K562 (cell line): ENCODE measurements at regions not wholly inside any gene's neighbourhood (a gene's known extent, or its start where the extent isn't known, plus 50 kb on each side); places are given as distances from the start of the nearest gene placed in this dataset.

Experiments
- ATAC-seq: fragments of 200-7000 bp; cut with Tn5 transposase; 3 replicates; pipeline ENCODE4 v1.9.1; 2020; ENCODE audit warnings: moderate library complexity
- BruUV-seq: library from RNA; stranded (reverse); fragments of 400-500 nt; replicated peaks from 2 replicates; lab custom pipeline; 2021; lab: Mats Ljungman, UMichigan
- CTCF ChIA-PET: fragments of 300-600 bp; formaldehyde crosslinking; extraction: SDS; loops from one replicate; lab custom pipeline; 2021; ENCODE audit warnings: low intra/inter-chr PET ratio; lab: Yijun Ruan, JAX
- POLR2A ChIA-PET: fragments of 300-600, 350-650 bp; sonication (Branson Sonifier 250); formaldehyde crosslinking; extraction: SDS; loops from one replicate; lab custom pipeline; 2021; ENCODE audit warnings: antibody characterized with exemption, inconsistent platforms; lab: Yijun Ruan, JAX
- DNase-seq, 4 experiments: peaks; one replicate each; pipeline versions ENCODE4 v3.0.0 to v3.0.0-alpha.2; 2011 to 2018; ENCODE audit warnings: low spot score in 3 of 4, mixed read lengths in 3 of 4; ENCODE audit errors: extremely low read depth in 1 of 4
- FAIRE-seq: peaks from 2 replicates; lab custom pipeline; 2011; peaks lifted over from hg19 to GRCh38; lab: Jason Lieb, UNC
- H2AFZ ChIP-seq: 2 replicates; pipeline ENCODE4 v1.6.0; 2011; ENCODE audit warnings: low read depth, low read length, control low read depth, inconsistent platforms
- H3K27ac ChIP-seq: fragments of 200-600 bp; 3 replicates; pipeline ENCODE4 v1.8.0; 2011; ENCODE audit warnings: low read depth, mild to moderate bottlenecking, control low read depth, inconsistent platforms, low read length, moderate library complexity, mixed read lengths; ENCODE audit errors: extremely low read depth
- H3K27me3 ChIP-seq, 2 experiments: fragments of 300-600 bp in 1 of 2; 2 replicates in 1 of 2; 3 replicates in 1 of 2; pipeline versions ENCODE4 v1.6.0 to v1.8.0; 2011; ENCODE audit warnings: inconsistent platforms in 2 of 2, low read length in 2 of 2, mild to moderate bottlenecking in 1 of 2, mixed read lengths in 1 of 2, moderate library complexity in 1 of 2; ENCODE audit not compliant: control insufficient read depth in 2 of 2, insufficient read depth in 2 of 2
- H3K36me3 ChIP-seq: fragments of 300-600 bp; 3 replicates; pipeline ENCODE4 v1.8.0; 2011; ENCODE audit warnings: mild to moderate bottlenecking, low read length, inconsistent platforms; ENCODE audit not compliant: control insufficient read depth, insufficient read depth
- H3K4me1 ChIP-seq, 2 experiments: fragments of 200-600 bp in 1 of 2; replicated peaks in 1 of 2; 2 replicates in 1 of 2; 3 replicates in 1 of 2; pipeline versions ENCODE4 v1.5.1 to v1.8.0; 2011; ENCODE audit warnings: inconsistent platforms in 2 of 2, low read length in 2 of 2, mild to moderate bottlenecking in 1 of 2, mixed read lengths in 1 of 2, moderate library complexity in 1 of 2; ENCODE audit not compliant: control insufficient read depth in 2 of 2, insufficient read depth in 2 of 2
- H3K4me2 ChIP-seq: 2 replicates; pipeline ENCODE4 v1.6.1; 2011; ENCODE audit warnings: low read length, control low read depth, inconsistent platforms, mixed read lengths; ENCODE audit not compliant: insufficient read depth
- H3K4me3 ChIP-seq: fragments of 200-600 bp; sonication (generic), shearing (Covaris generic); 2 replicates; pipeline ENCODE4 v1.5.1; 2016; ENCODE audit warnings: control low read depth, inconsistent platforms
- H3K79me2 ChIP-seq: fragments of 200-600 bp; 3 replicates; pipeline ENCODE4 v1.8.0; 2011; ENCODE audit warnings: low read length, inconsistent platforms; ENCODE audit not compliant: control insufficient read depth, insufficient read depth
- H3K9ac ChIP-seq, 2 experiments: 2 replicates each; pipeline versions ENCODE4 v1.6.0 to v1.6.1; 2011; ENCODE audit warnings: low read depth in 2 of 2, low read length in 2 of 2, control low read depth in 1 of 2, inconsistent platforms in 1 of 2, mild to moderate bottlenecking in 1 of 2, mixed read lengths in 1 of 2; ENCODE audit not compliant: insufficient read depth in 1 of 2
- H3K9me1 ChIP-seq: one replicate; pipeline ENCODE4 v1.6.0; 2011; ENCODE audit warnings: inconsistent platforms, mild to moderate bottlenecking, low read length, moderate library complexity; ENCODE audit not compliant: control insufficient read depth, insufficient read depth
- H3K9me3 ChIP-seq: replicated peaks from 2 replicates; pipeline ENCODE4 v1.5.1; 2011; ENCODE audit warnings: low read depth, low read length, inconsistent platforms; ENCODE audit not compliant: control insufficient read depth, insufficient read depth
- H4K20me1 ChIP-seq: replicated peaks from 2 replicates; pipeline ENCODE4 v1.6.1; 2011; ENCODE audit warnings: low read length, inconsistent platforms, mixed read lengths; ENCODE audit not compliant: control insufficient read depth, insufficient read depth
- BHLHE40 ChIP-seq: IDR thresholded peaks from 2 replicates; pipeline ENCODE4 v1.6.1; 2011; ENCODE audit warnings: low read length, improper control_type of control experiment
- CHD2 ChIP-seq: IDR thresholded peaks from 2 replicates; pipeline ENCODE4 v1.6.1; 2011; ENCODE audit warnings: low read depth, low read length
- ELK3 ChIP-seq: fragments of 450-650 bp; formaldehyde crosslinking; IDR thresholded peaks from 2 replicates; pipeline ENCODE4 v1.4.0; 2020; ENCODE audit warnings: mild to moderate bottlenecking
- RBFOX2 ChIP-seq: fragments of 200-400 bp; formaldehyde crosslinking; IDR thresholded peaks from 2 replicates; pipeline ENCODE4 v1.6.1; 2017; ENCODE audit warnings: low read depth, mild to moderate bottlenecking, low read length, moderate library complexity
- TEAD2 ChIP-seq: fragments of 450-650 bp; IDR thresholded peaks from 2 replicates; pipeline ENCODE4 v1.6.1; 2016; ENCODE audit warnings: missing genetic modification characterization, control low read depth, missing compliant biosample characterization
- ZNF146 ChIP-seq: IDR thresholded peaks from one replicate; pipeline ENCODE4 v1.6.1; 2018; ENCODE audit warnings: missing compliant biosample characterization; ENCODE audit not compliant: unreplicated experiment
- ZNF589 ChIP-seq: fragments of 200-800 bp; sonication (Bioruptor generic); IDR thresholded peaks from 2 replicates; pipeline ENCODE4 v1.6.1; 2016; ENCODE audit warnings: low read depth, missing genetic modification characterization, missing compliant biosample characterization
- WGBS: fragments of 100-300 bp; shearing (Covaris generic); methylation state at CpG from one replicate; pipeline ENCODE4 v1.1.6; 2016; ENCODE audit warnings: low coverage, mixed read lengths; ENCODE audit not compliant: insufficient coverage; ENCODE audit errors: missing lambda C conversion rate; 5-methylcytosine and 5-hydroxymethylcytosine counted together
- in situ Hi-C: fragments of 300-500 bp; cut with MboI; formaldehyde crosslinking; loops from 4 replicates; pipeline ENCODE4 v1.15.0; 2018; ENCODE audit warnings: inconsistent platforms, mixed read lengths
- intact Hi-C: fragments of 100-400 bp; cut with micrococcal nuclease; formaldehyde crosslinking; loops from 2 replicates; pipeline ENCODE4 v1.14.2; 2022

- no peak overlapping the region for H3K4me2 ChIP-seq
- H3K79me2 ChIP-seq, result no peaks in the 10 kb centered on the region
- H4K20me1 ChIP-seq, result no peaks in the 10 kb centered on the region
- no peaks in the 10 kb centered on the region for H3K9me1 ChIP-seq
- no TSS peak for BruUV-seq
- ChIA-PET CTCF (no interaction called here), POLR2A (no interaction called here)
- no peaks in the 10 kb centered on the region for H3K27me3 ChIP-seq
- ATAC-seq, result no peak
- no peaks in the 10 kb centered on the region for H3K36me3 ChIP-seq
- no peak for DNase-seq
- no peak for FAIRE-seq
- intact Hi-C loops, result no loop called here
- WGBS, result 3% methylated on average over 4 of the region's 4 CpGs
- no peak overlapping the region for H3K9ac ChIP-seq
- no peak for TF ChIP-seq BHLHE40
- no peak for TF ChIP-seq ZNF589 (CRISPR knock-in tag)
- TF ChIP-seq TEAD2, result no peak
- TF ChIP-seq ZNF146 (CRISPR knock-in tag), result no peak
- no peak for TF ChIP-seq CHD2
- TF ChIP-seq ELK3 (CRISPR knock-in tag), result no peak
- no peaks in the 10 kb centered on the region for H3K9me3 ChIP-seq
- H3K27ac ChIP-seq, result no peak overlapping the region
- H3K4me1 ChIP-seq, result no peaks in the 10 kb centered on the region
- in situ Hi-C loops, result no loop called here
- H2AFZ ChIP-seq, result no peak overlapping the region
- H3K4me3 ChIP-seq, result no peak overlapping the region
Measured at GRCh38 chr10:107557916-107558315, 393.4 kb upstream of the SORCS1 start.

GRCh38 chr10:107554333-107554732 is 389.8 kb upstream of the SORCS1 start:
- Histone ChIP-seq H4K20me1 (no peaks in the 10 kb centered on the region), H3K4me1 (no peaks in the 10 kb centered on the region), H3K4me2 (no peak overlapping the region), H3K27ac (no peak overlapping the region), H3K27me3 (no peaks in the 10 kb centered on the region), H2AFZ (no peak overlapping the region), H3K36me3 (no peaks in the 10 kb centered on the region), H3K9ac (no peak overlapping the region), H3K79me2 (no peaks in the 10 kb centered on the region), H3K9me3 (no peaks in the 10 kb centered on the region), H3K4me3 (no peak overlapping the region), H3K9me1 (no peaks in the 10 kb centered on the region)
- no peak for FAIRE-seq
- CTCF ChIA-PET, result no interaction called here
- 9% methylated on average over 1 of the region's 1 CpG for WGBS
- BruUV-seq, result no TSS peak
- no peak for ATAC-seq
- no peak for TF ChIP-seq RBFOX2
- POLR2A ChIA-PET, result no interaction called here
- in situ Hi-C loops, result no loop called here
- no peak for DNase-seq
- intact Hi-C loops, result no loop called here
